Cardiac fibroblast (primary cell): ENCODE measurements at regions not wholly inside any gene's neighbourhood (a gene's known extent, or its start where the extent isn't known, plus 50 kb on each side); places are given as distances from the start of the nearest gene placed in this dataset.

Source experiments
- DNase-seq, 2 donors: peaks; one replicate each; pipeline versions ENCODE4 v3.0.0 to v3.0.0-alpha.2; 2010; ENCODE audit warnings: low read depth in 2 of 2
- H3K4me3 ChIP-seq, 2 donors: replicated peaks in 1 of 2; 1 replicate in 1 of 2; 2 replicates in 1 of 2; pipeline ENCODE4 v1.5.1; 2011; ENCODE audit warnings: low read depth in 2 of 2, low read length in 2 of 2, mild to moderate bottlenecking in 2 of 2, moderate library complexity in 1 of 2
- CTCF ChIP-seq: IDR thresholded peaks from one replicate; pipeline ENCODE4 v1.5.1; 2011; ENCODE audit warnings: low read depth, mild to moderate bottlenecking, low read length, inconsistent platforms

DNA sequence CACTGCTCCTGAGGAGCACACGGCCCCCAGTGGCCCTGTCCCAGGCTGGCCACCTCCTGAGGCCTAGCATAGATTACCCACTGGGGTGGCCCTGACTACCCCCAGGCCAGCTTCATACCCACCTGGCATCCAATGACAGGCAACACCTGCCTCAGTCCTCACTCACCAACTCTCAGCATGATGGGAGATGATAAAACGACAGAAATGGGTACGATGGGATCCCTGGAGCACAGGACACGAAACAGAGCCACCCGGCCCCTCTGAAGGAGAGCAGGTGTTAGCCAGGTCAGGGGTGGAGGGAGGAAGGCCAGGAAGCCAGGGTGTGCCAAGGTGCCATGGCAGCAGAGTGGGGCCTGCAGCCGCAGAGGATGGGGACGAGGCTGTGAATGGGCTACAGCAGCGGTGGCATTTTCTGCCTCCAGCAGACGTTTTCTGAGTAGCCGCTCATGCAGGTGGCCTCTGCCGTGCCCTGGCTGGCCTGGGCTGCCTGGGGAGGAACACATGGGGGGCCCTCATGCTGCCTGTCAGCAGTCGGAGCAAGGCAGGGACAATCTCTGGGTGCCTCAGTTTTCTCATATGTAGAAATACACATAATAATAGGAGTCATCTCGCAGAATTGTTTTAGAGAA is 50.2 kb upstream of the FGF3 start:
- no peak for DNase-seq
- no peak for TF ChIP-seq CTCF

GRCh38 chr11:69870766-69871165 is 51.5 kb upstream of the FGF3 start:
- no peak for TF ChIP-seq CTCF
- peak; percentile 4 to 44 for DNase-seq
- no peak overlapping the region for H3K4me3 ChIP-seq

More for the DNA sequence above, 50.2 kb upstream of the FGF3 start:
- H3K4me3 ChIP-seq = no peak overlapping the region

DNA sequence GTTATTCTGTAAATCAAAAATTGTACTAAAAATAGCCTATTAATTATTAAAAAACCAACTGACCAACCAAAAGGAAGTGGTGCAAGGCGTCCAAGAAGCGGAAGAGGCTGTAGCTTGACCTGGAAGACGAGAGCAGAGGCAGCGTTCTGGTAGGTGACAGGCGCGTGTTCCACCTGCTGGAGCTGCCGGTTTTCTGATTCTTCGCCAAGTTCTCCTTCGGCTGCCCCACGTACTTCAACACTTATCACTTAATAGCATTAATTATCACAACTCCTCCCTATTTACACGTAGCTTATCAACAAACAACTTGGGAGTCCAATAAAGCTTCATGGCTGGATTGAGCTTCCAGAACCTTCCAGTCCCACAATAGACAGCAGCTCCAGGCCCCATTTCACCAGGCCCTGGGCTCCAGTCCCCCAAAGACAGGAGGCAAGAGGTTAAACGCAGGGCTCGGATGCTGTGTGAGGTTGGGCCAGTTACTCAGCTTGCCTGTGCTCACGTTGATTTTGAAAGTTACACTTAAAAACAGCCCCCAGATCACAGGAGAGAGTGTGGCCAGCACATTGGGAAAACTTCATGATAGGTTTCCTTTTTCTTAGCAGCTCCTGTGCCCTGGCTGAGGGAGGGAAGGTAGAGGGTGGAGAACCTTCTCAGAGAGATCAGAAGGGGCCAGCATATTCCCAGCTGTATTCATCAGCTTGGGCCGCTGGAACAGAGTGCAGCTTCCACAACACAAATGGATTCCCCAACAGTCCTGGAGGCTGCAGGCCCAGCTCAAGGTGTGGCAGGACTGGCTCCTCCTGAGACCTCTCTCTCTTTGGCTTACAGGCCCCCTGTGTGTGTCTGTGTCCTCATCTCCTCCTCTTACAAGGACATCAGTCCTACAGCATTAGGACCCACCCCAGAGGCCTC is 54.2 kb upstream of the FGF3 start:
- H3K4me3 ChIP-seq = no peak overlapping the region
- no peak for DNase-seq
- no peak for TF ChIP-seq CTCF

- TF ChIP-seq CTCF = no peak
- H3K4me3 ChIP-seq = no peak overlapping the region
- no peak for DNase-seq
Measured at GRCh38 chr11:69874178-69874983, 55.2 kb upstream of the FGF3 start.

DNA sequence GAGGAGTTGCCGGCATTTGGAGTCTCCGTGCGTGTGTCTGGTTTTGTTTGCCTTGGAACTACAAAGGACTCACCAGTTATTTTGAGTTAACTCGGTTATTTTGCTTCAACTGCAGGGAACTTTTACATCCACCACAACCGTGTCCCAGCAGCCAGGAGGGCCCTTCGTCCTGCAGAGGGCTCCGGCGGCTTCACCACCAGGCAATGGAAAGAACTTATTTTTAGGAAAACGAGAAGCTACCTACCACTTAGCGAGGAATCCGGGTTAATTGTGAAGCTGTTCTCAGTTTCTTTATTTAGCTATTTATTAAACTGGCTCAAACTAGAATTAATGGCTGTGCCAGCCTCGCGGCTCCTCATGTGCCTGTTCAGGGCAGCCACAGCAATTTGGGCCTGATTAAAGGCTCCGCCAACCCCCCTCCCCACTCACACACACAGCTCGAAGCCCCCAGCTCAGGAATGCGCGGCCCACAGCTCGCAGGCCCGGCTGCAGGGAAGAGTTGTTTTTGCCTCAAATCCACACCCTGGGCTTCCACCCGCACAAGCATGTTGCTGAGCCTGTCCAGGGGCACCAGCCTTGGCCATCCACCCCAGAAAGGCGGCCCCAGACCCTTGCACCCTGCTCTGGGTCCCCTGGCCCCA is 55.9 kb upstream of the FGF3 start:
- no peak for DNase-seq
- no peak for TF ChIP-seq CTCF
- H3K4me3 ChIP-seq = no peak overlapping the region

DNA sequence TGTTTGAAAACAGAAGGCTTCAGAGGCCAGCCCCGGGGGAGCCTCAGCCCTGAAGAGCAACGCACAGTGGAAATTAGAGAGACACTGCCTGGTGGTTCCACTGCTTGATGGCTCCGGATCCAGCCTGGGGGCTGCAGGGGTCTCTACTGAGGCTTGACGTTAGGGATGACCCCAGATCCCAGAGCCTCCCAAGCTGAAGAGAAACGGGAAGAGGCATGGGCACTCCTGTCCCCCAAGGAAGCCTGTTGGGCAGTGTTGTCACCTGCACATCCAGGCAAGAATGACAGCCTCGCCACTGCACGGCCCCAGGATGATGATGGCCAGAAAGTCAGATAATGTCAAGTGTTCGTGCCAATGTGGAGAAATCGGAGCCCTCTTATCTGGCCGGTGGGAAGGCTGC is 56.8 kb upstream of the FGF3 start:
- H3K4me3 ChIP-seq = no peak overlapping the region
- no peak for DNase-seq
- no peak for TF ChIP-seq CTCF
